H9 (cell line): ENCODE measurements at regions not wholly inside any gene's neighbourhood (a gene's known extent, or its start where the extent isn't known, plus 50 kb on each side); places are given as distances from the start of the nearest gene placed in this dataset.

ENCODE experiments used
- DNase-seq: peaks from one replicate; pipeline ENCODE4 v3.0.0-alpha.2; 2017
- H2AFZ ChIP-seq: one replicate; pipeline ENCODE4 v1.6.1; 2013; ENCODE audit warnings: mild to moderate bottlenecking, low read length, control low read depth, moderate library complexity
- H2AK5ac ChIP-seq: 2 replicates; pipeline ENCODE4 v1.6.1; 2013; ENCODE audit warnings: low read length, control low read depth, mixed read lengths; ENCODE audit not compliant: insufficient read length
- H2BK120ac ChIP-seq: one replicate; pipeline ENCODE4 v1.6.1; 2013; ENCODE audit warnings: low read depth, mild to moderate bottlenecking, low read length, control low read depth, inconsistent platforms; ENCODE audit not compliant: poor library complexity, severe bottlenecking
- H2BK12ac ChIP-seq: 2 replicates; pipeline ENCODE4 v1.6.1; 2013; ENCODE audit warnings: low read length, control low read depth, mixed read lengths, low read depth; ENCODE audit not compliant: insufficient read length
- H2BK15ac ChIP-seq: 2 replicates; pipeline ENCODE4 v1.6.1; 2013; ENCODE audit warnings: low read depth, low read length, control low read depth
- H2BK20ac ChIP-seq: one replicate; pipeline ENCODE4 v1.6.1; 2013; ENCODE audit warnings: low read depth, mild to moderate bottlenecking, low read length, control low read depth, inconsistent platforms; ENCODE audit not compliant: poor library complexity, severe bottlenecking
- H2BK5ac ChIP-seq: 2 replicates; pipeline ENCODE4 v1.6.1; 2013; ENCODE audit warnings: low read length, control low read depth, mixed read lengths; ENCODE audit not compliant: insufficient read length
- H3K14ac ChIP-seq: 2 replicates; pipeline ENCODE4 v1.6.1; 2013; ENCODE audit warnings: low read length, control low read depth; ENCODE audit not compliant: insufficient read depth
- H3K18ac ChIP-seq: 2 replicates; pipeline ENCODE4 v1.6.1; 2013; ENCODE audit warnings: low read depth, mild to moderate bottlenecking, mixed read lengths, low read length, control low read depth; ENCODE audit not compliant: insufficient read length
- H3K23ac ChIP-seq: 2 replicates; pipeline ENCODE4 v1.6.1; 2013; ENCODE audit warnings: low read length, control low read depth, mixed read lengths, low read depth; ENCODE audit not compliant: insufficient read length
- H3K23me2 ChIP-seq: 2 replicates; pipeline ENCODE4 v1.6.1; 2013; ENCODE audit warnings: low read depth, mild to moderate bottlenecking, mixed read lengths, low read length, control low read depth; ENCODE audit not compliant: insufficient read length, poor library complexity, severe bottlenecking
- H3K27ac ChIP-seq: 2 replicates; pipeline ENCODE4 v1.5.1; 2013; ENCODE audit warnings: low read length, control low read depth, mixed read lengths, low read depth; ENCODE audit not compliant: insufficient read length
- H3K27me3 ChIP-seq: 2 replicates; pipeline ENCODE4 v1.6.1; 2013; ENCODE audit warnings: low read length, control low read depth, inconsistent platforms; ENCODE audit not compliant: insufficient read depth
- H3K4ac ChIP-seq: 2 replicates; pipeline ENCODE4 v1.6.1; 2013; ENCODE audit warnings: low read depth, mild to moderate bottlenecking, control low read depth, inconsistent platforms, low read length, moderate library complexity
- H3K4me1 ChIP-seq: 2 replicates; pipeline ENCODE4 v1.6.1; 2013; ENCODE audit warnings: low read length, control low read depth, inconsistent platforms; ENCODE audit not compliant: insufficient read depth
- H3K4me2 ChIP-seq: 2 replicates; pipeline ENCODE4 v1.6.1; 2013; ENCODE audit warnings: low read length, control low read depth, mixed read lengths; ENCODE audit not compliant: insufficient read length, insufficient read depth
- H3K56ac ChIP-seq: 2 replicates; pipeline ENCODE4 v1.6.1; 2013; ENCODE audit warnings: low read depth, mild to moderate bottlenecking, mixed read lengths, low read length, control low read depth; ENCODE audit not compliant: insufficient read length
- H3K79me1 ChIP-seq: 2 replicates; pipeline ENCODE4 v1.6.1; 2013; ENCODE audit warnings: low read depth, mild to moderate bottlenecking, moderate library complexity, low read length, control low read depth, inconsistent platforms; ENCODE audit not compliant: insufficient read depth, poor library complexity, severe bottlenecking
- H3K79me2 ChIP-seq: 2 replicates; pipeline ENCODE4 v1.6.1; 2013; ENCODE audit warnings: low read length, control low read depth, inconsistent platforms; ENCODE audit not compliant: insufficient read depth
- H3K9ac ChIP-seq: 2 replicates; pipeline ENCODE4 v1.6.1; 2013; ENCODE audit warnings: low read length, control low read depth, mixed read lengths; ENCODE audit not compliant: insufficient read length; ENCODE audit errors: extremely low read depth
- H3K9me3 ChIP-seq: one replicate; pipeline ENCODE4 v1.6.1; 2013; ENCODE audit warnings: low read depth, low read length, inconsistent platforms; ENCODE audit not compliant: control insufficient read depth
- H3T11ph ChIP-seq: one replicate; pipeline ENCODE4 v1.6.1; 2013; ENCODE audit warnings: mild to moderate bottlenecking, low read length, control low read depth, inconsistent platforms
- H4K20me1 ChIP-seq: one replicate; pipeline ENCODE4 v1.6.1; 2013; ENCODE audit not compliant: control insufficient read depth, insufficient read length, insufficient read depth
- H4K5ac ChIP-seq: 2 replicates; pipeline ENCODE4 v1.6.1; 2013; ENCODE audit warnings: low read depth, mild to moderate bottlenecking, mixed read lengths, low read length, control low read depth; ENCODE audit not compliant: insufficient read length
- H4K8ac ChIP-seq: replicated peaks from 2 replicates; pipeline ENCODE4 v1.6.1; 2013; ENCODE audit warnings: low read length, control low read depth, mixed read lengths, low read depth; ENCODE audit not compliant: insufficient read length
- H4K91ac ChIP-seq: 2 replicates; pipeline ENCODE4 v1.6.1; 2013; ENCODE audit warnings: low read depth, mild to moderate bottlenecking, moderate library complexity, mixed read lengths, low read length, control low read depth; ENCODE audit not compliant: insufficient read length
- H3K27ac Mint-ChIP-seq, 3 experiments: 2 replicates in 2 of 3; 3 replicates in 1 of 3; pipeline ENCODE4 v1.8.0; 2020 to 2021; ENCODE audit warnings: mixed read lengths in 3 of 3, mild to moderate bottlenecking in 1 of 3, moderate library complexity in 1 of 3
- H3K27me3 Mint-ChIP-seq: 2 replicates; pipeline ENCODE4 v1.8.0; 2021; ENCODE audit warnings: low read depth, mild to moderate bottlenecking, moderate library complexity, mixed read lengths
- H3K36me3 Mint-ChIP-seq, 3 experiments: 2 replicates in 2 of 3; 3 replicates in 1 of 3; pipeline ENCODE4 v1.8.0; 2020 to 2021; ENCODE audit warnings: low read depth in 3 of 3, mixed read lengths in 3 of 3; ENCODE audit not compliant: insufficient read depth in 1 of 3
- H3K4me1 Mint-ChIP-seq, 2 experiments: 2 replicates each; pipeline ENCODE4 v1.8.0; 2020; ENCODE audit warnings: mixed read lengths in 2 of 2
- H3K4me3 Mint-ChIP-seq, 2 experiments: 2 replicates in 1 of 2; 3 replicates in 1 of 2; pipeline ENCODE4 v1.8.0; 2020 to 2021; ENCODE audit warnings: mild to moderate bottlenecking in 2 of 2, mixed read lengths in 2 of 2, moderate library complexity in 1 of 2
- H3K9me3 Mint-ChIP-seq, 2 experiments: 2 replicates in 1 of 2; 3 replicates in 1 of 2; pipeline ENCODE4 v1.8.0; 2020; ENCODE audit warnings: mild to moderate bottlenecking in 2 of 2, mixed read lengths in 2 of 2, moderate library complexity in 1 of 2
- CTCF ChIP-seq: fragments of 200-600 bp; sonication (generic); conservative IDR thresholded peaks from 3 replicates; pipeline ENCODE4 v1.8.0; 2021; ENCODE audit warnings: antibody characterized with exemption, mild to moderate bottlenecking
- WGBS: extraction: QIAGEN DNeasy Blood & Tissue Kit; methylation state at CpG from one replicate; pipeline ENCODE4 v1.1.7; 2013; ENCODE audit warnings: missing lambda C conversion rate, low lambda C conversion rate, mixed read lengths; ENCODE audit not compliant: insufficient read length; ENCODE audit errors: extremely low coverage; 5-methylcytosine and 5-hydroxymethylcytosine counted together

- no peaks in the 10 kb centered on the region for H3K9me3 Mint-ChIP-seq
- Histone ChIP-seq H2BK20ac (no peak overlapping the region), H4K8ac (no peak overlapping the region), H2BK12ac (no peak overlapping the region), H4K20me1 (no peaks in the 10 kb centered on the region), H3K79me1 (no peaks in the 10 kb centered on the region), H3K27me3 (no peaks in the 10 kb centered on the region), H3K23ac (no peak overlapping the region), H4K5ac (no peak overlapping the region), H3K56ac (no peak overlapping the region), H3K14ac (no peak overlapping the region), H4K91ac (no peak overlapping the region), H3K4ac (no peak overlapping the region), H2BK15ac (no peak overlapping the region), H3K23me2 (no peaks in the 10 kb centered on the region), H2BK5ac (no peak overlapping the region), H3K79me2 (no peaks in the 10 kb centered on the region), H3K9me3 (no peaks in the 10 kb centered on the region), H3K4me1 (no peaks in the 10 kb centered on the region), H2AK5ac (no peak overlapping the region), H3K18ac (no peak overlapping the region), H3K4me2 (no peak overlapping the region), H2BK120ac (no peak overlapping the region), H3K9ac (no peak overlapping the region), H3T11ph (no peak overlapping the region), H3K27ac (no peak overlapping the region), H2AFZ (no peak overlapping the region)
- H3K4me3 Mint-ChIP-seq = no peak overlapping the region
- no CpG with 5 or more reads among the region's 2 CpGs for WGBS
- no peak for DNase-seq
- H3K27ac Mint-ChIP-seq = no peak overlapping the region
- no peaks in the 10 kb centered on the region for H3K27me3 Mint-ChIP-seq
- H3K36me3 Mint-ChIP-seq = no peaks in the 10 kb centered on the region
- TF ChIP-seq CTCF = no peak
- peaks cover 2 to 4% of the 10 kb centered on the region in 2 experiments; a peak in 3 of 4 replicates for H3K4me1 Mint-ChIP-seq
Measured at GRCh38 chr2:18819566-18819965, 230.2 kb upstream of the NT5C1B start.
